Activated T-cell treated with anti-CD3 and anti-CD28 coated beads for 4 hours (primary cell): ENCODE measurements at regions not wholly inside any gene's neighbourhood (a gene's known extent, or its start where the extent isn't known, plus 50 kb on each side); places are given as distances from the start of the nearest gene placed in this dataset.

Experiments used
- DNase-seq: peaks from one replicate; pipeline ENCODE4 v3.0.0-alpha.2; 2020

GRCh38 chr11:88231894-88232482 lies 56.7 kb upstream of the RAB38 start:
- peak; percentile 3 for DNase-seq

- no peak for DNase-seq
Observed at GRCh38 chr11:88229303-88229702, 54.1 kb upstream of the RAB38 start.
